Stimulated activated CD4-positive, alpha-beta T cell treated with anti-CD3 and anti-CD28 coated beads, Interleukin-4, amount 100 ng/mL, for 4 hours (primary cell): ENCODE measurements at regions not wholly inside any gene's neighbourhood (a gene's known extent, or its start where the extent isn't known, plus 50 kb on each side); places are given as distances from the start of the nearest gene placed in this dataset.
"Not testable (repeated sequence)": the region's sequence is repeated elsewhere in the genome, so short reads cannot be mapped to it uniquely, and the experiment has no call there.

Experiments used
- DNase-seq, 2 experiments: peaks; one replicate each; pipeline ENCODE4 v3.0.0-alpha.2; 2020

DNA sequence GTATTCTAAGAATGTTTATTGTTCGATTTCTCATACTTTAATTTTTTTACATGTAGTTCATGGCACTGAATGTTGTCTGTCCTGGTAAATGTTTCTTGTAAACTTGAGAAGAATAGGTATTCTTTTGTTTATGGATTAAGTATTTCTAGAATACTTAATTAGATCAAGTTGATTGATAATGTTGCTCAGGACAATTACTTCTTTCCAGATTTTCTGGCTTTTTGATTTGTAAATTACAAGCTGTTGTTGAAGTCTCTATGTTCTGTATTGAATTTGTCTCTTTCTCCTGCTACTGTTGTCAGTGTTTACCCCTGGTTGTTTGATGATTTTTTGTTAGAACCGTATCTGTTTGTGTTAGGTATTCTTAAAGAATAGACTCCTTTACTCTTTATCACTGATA, 1720.9 kb upstream of the AGA start:
- DNase-seq, result no peak

DNA sequence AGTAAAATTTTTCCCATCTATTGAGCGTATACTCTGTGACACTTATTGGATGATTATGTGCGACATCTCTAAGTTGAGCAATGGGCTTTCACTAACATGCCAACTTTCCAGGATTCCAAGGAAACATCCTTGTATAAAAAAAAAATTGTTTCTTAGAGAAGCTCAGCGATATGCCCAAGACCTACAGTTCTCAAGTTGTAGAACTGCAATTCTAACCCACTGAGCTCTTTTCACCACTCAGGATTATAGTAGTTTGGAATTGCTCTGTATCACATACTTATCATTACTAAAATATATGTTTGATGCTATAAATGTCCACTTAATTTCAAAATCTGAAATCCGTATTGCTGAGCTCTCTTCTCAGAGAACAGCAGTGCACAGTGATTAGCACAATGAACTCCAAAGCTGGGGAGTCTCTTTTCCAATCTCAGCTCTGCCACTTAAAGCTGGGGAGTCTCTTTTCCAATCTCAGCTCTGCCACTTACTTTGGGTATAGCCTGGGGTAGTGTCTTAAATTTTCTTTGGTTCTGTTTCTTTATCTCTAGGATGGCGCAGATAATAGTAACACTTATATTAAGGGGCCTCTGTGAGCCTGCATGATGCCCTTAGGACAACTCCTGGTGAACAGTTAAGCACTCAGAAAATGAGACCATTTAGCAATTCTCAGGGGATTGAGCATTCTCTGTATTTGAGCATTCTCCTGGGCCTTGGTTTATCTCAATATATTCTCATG, 1722.2 kb upstream of the AGA start:
- DNase-seq, result no peak

DNA sequence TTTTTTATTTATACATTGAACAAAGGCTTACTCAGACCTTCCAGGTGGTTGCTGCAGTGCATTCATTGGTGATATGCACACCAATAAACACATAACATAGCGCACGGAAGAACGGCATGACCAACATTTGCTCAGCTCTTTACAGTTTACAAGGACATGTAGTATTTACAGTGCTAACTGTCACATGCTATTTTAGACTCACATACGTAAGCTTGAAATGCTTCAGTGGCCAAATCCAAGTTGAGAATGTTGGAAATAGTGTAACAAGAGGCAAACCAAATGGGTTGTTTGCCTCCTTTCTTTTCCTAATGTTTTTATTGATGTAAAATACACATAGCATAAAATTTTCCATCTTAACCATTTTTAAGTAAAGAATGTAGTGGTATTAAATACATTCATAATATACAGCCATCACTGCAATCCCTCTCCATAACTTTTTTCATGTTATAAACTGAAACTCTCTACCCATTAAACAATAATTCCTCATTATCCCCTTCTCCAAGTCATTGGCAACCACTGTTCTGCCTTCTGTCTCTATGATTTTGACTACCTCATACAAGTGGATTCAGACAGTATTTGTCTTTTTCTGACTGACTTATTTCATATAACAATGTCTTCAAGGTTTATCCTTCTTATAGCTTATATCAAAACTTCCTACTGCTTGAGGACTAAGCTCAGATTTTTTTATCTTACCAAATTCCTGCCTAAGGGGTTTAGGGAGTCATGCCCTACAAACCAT, 1722.9 kb upstream of the AGA start:
- DNase-seq, result no peak

DNA sequence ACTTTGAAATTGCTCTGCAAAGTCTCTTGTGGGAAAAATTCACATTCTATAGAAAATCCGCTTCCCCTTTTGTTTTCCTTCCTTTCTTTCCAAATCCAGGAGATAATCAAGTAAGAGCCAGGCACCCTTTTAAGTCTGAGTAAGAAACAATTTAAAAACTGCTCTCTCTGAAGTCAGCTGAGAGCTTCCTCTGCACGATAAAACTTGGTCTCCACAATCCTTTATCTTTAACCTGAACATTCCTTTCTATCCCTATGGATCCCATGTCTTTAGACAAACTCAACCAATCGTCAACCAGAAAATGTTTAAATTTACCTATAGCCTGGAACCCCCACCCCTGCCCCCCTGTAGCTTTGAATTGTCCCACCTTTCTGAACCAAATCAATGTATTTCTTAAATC, 1723.6 kb upstream of the AGA start:
- no peak for DNase-seq

DNA sequence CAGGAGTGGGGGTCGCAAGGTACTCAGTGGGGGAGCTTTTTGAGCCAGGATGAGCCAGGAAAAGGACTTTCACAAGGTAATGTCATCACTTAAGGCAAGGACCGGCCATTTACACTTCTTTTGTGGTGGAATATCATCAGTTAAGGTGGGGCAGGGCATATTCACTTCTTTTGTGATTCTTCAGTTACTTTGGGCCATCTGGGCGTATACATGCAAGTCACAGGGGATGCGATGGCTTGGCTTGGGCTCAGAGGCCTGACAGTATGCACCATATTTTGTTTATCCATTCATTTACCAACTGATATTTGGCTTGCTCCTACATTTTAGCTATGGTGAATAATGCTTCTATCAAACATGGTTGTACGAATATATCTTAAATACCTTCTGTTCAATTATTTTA, 1728.1 kb upstream of the AGA start:
- not testable (repeated sequence) for DNase-seq

DNA sequence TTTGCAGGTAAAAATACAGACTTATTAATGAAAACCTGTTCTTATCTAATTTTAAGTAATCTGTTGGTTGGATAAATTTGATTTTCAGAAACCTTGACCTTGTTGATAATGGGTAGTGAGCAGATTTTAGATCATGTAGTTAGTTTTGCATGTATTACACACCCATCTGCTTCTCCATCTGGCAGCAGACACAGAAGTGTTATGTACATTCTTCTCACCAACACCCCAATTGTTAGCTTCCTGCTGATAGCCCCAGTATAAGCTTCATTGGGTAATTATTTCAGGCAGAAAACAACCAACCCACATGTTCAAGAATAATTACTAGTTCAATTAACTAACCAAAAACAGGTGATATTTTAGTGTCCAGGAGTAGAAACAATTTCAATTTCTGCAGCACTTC, 1740.5 kb upstream of the AGA start:
- DNase-seq, result no peak

DNA sequence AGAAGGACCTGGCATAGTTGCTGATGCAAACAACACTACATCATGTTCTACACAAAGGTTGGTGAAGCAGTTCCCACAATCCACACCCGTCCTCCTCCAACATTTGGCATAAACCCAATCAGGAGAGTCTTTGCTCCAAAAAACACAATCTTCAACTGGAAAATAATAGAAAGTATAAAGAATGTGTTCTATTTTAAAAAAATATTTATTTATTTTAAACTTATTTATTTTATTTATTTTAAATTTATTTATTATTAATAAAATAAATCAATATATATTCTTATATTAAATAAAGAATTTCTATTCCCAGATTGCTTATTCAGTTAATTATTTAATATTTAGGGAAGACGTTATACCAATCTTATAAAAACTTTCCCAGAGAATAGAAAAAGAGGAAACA, 1753.7 kb upstream of the AGA start:
- DNase-seq, result no peak

DNA sequence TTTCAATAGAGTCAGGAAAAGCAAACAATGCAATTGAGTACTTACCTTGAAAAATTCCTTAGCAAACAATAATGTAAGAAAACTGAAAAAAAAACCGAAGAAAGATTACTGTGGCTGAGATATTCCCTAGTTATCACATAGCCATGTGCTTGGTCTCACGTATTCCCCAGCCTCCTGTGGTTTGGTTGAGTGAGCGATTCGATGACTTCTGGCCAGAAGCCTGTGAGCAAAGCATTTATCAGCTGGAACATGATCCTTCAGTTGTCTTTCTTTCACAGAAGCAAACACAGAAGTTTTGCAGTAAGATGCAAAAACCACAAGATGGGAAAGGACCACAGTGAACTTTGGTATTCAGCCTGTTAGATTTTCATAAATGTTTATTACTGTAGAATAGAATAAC, 1754.3 kb upstream of the AGA start:
- no peak for DNase-seq

DNA sequence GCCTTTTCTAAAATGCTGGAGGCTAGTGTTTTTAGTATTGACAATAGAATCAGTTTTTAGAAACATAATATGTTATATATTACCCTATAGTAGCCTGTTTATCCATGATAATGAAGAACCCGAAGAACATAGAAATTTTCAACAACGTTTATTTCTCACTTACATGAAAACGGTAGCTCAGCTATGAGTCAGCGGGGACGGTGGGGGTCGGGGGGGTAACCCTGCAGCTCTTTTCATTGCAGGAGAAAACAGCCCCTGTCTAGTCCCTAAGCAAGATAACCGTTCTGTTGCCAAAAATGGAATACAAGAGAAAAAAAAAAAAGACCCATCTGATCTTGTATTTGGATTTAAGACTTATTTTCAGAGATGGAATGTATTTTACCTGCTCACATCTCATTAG, 1758.4 kb upstream of the AGA start:
- no peak for DNase-seq

DNA sequence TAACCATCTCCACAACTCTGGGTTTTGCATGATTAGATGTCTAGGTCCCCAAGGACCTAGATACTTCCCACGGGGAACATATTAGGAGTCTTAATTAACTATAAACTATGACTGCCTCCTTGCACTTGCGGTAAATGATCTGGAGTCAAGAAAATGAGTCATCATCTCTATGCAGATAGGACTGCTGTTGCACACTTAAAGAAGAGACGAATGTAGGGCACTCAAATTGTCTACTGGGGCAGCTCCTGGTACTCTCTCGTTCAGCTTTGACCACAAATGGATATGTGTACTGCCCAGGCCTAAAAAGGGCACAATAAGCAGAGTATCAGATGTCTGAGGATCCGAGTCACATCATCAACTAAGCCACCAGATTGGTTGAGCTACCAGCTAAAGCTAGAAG, 1783.4 kb upstream of the AGA start:
- no peak for DNase-seq

DNA sequence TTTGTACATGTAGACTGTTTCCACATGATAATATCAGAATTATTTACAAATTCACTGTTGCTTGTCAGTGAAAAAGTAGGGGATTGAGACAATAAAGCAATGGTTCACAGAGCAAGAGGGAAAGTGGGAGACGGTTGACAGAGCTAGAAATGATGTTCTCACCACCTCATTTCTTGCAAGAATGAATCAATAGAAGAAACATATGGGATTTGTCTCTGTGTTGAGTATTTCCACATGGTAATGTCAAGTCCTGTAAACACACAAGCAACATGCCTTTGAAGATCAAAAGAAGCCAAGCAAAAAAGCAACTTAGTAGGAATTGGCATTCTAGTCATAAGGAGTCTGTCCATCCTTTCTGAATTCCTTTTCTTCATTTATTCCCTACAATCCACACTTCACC, 1806.6 kb upstream of the AGA start:
- no peak for DNase-seq

DNA sequence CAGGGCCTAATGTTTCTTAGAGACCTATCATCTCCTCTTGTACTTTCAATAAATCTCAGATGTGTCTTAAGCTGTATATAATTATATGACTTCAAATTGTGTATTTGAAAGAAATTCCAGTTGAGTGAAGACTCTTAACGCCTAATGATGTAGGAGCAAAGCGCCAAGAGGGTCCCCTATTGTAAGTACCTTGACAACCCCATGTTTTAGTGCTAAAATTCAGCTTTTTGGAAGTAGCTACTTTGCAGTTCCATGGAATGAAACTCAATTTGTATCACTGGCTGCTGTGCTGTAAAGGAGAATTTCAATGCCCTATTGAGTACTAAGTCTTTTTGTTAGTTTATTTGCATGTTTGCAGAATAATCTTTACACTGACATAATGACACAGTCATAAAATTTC, 1826.6 kb upstream of the AGA start:
- DNase-seq, result no peak

DNA sequence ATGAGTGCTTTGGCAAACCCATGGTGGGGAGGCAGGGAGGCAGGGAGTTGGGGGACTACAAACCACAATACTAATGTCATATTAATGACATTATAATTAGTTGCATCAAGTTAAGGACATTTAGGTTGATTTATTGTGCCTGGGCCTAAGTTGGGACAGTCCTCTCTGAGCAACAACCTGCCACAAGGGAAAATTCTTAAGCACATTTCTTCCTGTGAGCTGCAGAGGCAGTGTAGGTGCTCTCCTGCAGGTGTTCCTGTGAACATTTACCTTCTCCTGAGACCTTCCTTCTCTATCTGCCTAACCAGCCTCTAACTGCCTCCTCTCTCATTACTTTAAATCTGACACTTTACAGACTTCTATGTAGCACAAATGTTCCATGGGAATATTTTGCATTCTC, 1830.0 kb upstream of the AGA start:
- no peak for DNase-seq

DNA sequence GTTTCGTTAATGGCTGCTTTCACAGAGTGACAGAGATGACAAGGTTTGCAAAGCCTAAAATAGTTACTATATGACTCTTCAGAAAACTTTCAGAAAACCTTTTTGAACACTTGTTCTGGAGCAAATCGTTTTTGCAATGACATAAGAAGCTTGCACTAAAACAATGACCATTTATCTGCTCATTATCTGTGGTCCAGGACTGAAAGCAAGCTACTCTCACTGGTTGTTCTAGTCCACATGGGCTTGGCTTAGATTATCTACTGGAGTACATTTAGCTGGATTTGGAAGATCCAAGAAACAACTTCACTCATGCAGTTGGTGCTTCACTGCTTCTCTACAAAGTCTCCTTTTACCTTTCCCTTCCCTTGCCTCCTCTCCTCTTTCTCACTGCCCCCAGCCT, 1836.4 kb upstream of the AGA start:
- no peak for DNase-seq

DNA sequence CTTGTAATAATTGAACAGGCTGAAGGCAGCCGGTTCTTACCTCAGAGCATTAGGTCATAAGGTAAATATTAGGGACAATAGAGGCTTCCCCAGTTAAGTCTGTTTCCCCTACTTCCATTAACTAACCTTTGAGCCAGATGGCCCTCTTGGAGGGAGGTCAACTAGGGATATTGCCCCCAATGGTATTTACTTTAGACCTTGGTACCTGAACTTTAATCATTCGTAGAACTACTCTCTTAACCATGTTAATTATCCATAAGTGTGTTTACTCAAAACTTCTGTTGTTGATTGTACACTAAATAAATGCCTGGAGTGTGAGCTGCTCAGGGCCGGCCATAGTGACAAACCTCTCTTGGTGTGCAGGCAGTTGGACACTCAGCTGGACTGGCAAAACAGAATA, 1843.5 kb upstream of the AGA start:
- DNase-seq, result no peak

DNA sequence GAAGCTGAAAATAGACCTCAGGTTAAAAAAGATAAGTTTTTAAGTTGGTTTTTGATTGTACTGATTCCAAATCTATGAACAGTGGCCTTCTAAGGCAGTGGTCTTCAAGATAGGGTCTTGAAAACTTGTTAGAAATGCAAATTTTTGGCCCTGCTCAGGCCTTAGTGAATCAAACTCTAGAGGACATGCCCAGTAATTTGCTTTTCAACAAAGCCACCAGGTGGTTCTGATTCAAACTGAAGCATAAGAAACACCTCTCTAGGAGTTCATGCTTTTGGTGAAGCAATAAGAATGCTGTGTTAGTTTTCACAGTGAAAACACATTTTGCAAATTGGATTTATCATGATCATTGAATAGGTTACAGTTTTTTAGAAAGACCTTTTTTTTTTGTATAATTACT, 1849.4 kb upstream of the AGA start:
- no peak for DNase-seq

DNA sequence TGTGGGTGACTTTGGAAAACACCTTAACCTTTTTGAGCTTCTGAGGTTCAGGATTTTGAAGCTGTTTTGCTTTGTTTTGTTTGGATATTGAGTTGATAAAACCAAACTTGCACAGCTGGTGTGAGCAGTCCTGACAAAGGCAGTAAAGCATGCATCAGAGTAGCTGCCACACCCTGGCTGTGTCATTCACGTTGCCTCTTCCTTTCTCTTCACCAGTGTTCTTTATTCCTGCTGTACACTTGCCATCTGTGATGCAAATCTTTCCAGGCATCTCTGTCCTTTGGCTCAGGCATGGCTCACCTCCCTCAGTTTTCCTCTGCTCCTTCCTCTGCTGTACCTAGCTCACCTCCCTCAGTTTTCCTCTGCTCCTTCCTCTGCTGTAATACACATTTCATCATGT, 1850.2 kb upstream of the AGA start:
- no peak for DNase-seq

DNA sequence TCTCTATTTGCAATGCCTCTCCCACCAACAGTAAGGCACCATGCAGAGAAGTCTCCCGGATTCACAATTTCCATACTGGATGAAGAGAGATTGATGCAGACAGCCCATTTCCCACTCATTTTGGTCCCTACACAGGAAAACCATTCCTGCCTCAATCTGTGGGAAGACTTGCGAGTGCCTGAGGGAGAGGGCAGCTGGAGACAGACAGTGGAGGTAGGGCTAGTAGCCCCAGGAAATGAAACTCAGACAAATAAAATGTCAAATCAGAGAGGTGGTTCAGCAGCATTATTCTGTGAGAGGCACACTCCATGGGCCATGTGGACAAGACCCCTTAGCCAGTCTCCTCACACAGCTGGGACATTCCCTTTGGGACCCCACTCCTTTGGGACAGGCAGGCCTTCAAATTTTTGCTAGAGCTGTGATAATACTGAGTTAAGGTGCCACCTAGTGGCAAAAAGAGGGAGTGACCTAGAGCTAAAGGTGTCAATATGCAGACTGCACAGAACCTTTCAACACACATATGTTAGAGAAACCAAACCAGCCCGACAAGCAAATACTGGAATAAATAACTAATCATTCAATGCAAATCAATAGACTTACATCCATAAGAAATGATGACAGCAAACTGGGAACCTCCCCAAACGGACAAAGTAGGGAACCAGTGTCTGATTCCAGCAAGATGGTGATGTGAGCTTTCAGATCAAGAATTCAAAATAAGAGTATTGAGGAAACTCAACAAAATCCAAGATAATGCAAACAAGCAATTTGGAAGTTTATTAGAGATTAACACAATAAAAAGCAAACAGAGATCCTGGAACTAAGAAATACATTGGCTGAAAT, 1865.3 kb upstream of the AGA start:
- DNase-seq, result no peak

DNA sequence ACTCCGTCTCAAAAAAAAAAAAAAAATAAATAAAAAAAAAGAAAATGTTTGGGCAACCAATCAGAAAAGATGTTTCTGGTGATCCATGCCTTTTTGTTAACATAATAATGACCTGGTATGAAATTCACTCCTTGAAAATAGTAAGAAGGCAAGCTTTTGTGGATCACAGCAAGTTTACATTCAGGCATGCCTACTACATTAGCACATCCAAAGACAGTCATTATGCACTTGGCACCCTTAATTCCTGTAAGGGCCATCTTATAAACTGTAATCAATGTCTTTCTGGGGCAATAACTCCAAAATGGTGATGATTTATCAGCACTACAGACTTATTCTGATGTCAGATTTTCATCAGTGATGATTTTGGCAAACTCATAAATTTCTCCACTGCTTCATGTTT, 1871.6 kb upstream of the AGA start:
- no peak for DNase-seq

DNA sequence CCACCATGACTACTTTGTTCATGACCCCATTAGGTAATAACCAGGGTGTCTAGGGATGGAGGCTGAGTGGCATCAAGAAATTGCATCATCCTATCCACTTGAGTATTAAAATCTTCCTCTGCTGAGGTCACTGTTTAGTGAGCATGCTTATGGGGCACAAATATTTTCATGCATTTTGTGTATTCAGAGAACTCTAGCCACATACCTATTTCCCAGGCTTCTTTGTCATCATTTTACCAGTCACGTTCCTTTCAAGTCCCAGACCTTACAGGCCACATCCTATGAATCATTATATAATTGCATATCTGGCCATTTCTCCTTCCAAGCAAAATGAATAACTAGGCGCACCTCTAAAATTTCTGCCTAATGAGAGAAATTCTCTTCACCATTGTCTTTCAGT, 1882.9 kb upstream of the AGA start:
- DNase-seq, result no peak

DNA sequence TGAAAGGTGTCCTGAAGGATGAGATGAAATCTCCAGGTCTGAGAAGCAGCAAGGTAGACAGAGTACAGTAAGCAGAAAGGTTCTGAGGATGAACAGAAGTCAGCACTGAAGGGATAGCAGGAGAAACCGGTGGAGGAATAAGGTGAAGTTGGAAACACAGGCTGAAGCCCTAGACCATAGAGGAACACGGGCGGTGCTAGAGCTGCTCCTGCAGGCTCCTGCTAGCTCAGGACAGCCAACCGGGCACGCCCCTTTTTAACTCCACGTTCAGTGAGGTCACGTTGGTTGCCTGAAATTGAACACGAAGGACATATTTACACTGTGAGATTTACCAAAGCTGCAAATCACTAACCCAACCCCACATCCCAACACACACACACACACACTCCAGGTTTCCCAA, 1886.4 kb upstream of the AGA start:
- no peak for DNase-seq

DNA sequence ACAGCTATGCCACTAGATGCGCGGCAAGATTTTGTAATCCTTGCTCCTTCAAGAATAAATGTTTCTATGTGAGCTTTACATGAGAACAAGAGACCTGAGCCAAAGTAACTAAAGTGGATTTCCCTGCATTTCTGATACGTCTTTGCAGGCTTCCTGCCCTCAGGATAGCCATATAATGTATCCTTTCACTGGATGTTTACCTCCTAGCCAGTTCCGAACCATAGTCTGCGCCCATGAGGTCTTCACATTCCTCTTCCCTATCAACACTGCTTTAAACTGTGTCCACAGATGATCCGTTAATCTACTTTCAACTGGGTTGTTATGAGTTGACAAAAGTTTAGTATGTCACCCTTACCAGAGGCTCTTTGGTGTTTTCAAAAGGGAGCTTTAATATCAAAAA, 1889.1 kb upstream of the AGA start:
- DNase-seq, result no peak

DNA sequence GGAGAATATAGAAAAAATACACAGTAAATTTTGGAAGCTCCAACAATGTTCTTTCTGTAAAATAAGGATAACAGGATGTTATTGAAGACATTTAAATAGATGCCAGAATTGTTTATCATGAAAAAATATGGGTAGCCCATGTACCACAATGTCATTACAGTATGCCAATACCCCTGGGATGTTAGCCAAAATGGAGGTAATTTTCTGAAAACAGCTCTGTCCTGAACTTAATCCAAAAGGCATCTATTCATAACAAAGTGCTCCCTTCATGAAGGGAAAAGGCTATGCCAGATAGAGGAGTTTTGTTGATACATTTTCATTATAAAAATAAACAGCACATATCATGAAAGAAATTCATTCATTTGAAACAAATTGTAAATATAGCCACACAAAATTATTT, 1902.6 kb upstream of the AGA start:
- DNase-seq, result no peak

DNA sequence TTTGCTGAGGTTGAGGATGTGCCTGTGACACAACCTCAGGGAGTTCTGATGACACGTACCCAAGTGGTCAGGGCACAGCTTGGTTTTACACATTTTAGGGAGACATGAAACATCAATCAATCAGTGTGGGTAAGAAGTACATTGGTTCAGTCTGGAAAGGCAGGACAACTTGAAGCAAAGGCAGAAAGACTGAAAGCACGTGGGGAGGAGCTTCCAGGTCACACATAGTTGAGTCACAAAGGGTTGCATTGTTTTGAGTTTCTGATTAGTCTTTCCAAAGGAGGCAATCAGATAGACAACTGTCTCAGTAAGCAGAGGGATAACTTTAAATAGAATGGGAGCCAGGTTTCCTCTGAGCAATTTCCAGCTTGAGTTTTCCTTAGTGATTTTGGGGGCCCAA, 1910.0 kb upstream of the AGA start:
- DNase-seq, result no peak
